ENCODE measurements at regions not wholly inside any gene's neighbourhood (a gene's known extent, or its start where the extent isn't known, plus 50 kb on each side); places are given as distances from the start of the nearest gene placed in this dataset.

DNA sequence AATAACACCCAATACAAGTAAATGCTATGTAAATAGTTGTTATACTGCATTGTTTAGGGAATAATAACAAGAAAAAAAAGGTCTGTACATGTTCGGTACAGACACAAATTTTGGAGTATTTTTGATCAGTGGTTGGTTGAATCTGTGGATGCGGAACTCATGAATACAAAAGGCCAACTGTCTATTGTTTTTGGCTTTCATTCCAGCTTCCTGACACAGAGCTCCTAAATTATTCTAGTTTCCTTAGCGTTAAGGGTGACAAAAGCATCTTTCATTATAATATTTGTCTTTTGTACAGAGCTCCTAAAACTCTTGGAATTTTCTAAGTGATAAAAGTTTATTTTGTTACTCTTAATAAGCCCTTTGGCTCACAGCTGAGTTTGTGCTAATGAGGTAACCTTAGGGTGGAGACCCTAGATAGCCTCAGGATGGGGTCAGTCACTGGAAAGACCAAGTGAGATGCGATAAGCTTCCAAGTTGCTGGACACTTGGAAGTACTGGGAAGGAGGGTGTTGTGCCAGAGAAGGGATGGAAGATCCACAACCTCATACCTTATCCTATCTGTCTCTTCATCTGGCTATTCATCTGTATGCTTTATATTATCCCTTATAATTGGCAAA lies 57.4 kb upstream of the PRRC2C start:
- DNase-seq, result no peak
- 65 to 75% methylated on average over 4 of the region's 4 CpGs for WGBS, 2 donors
- H3K36me3 ChIP-seq, result no peaks in the 10 kb centered on the region
- no peaks in the 10 kb centered on the region for H3K27me3 ChIP-seq
- no peaks in the 10 kb centered on the region for H3K4me1 ChIP-seq
- no peak overlapping the region for H3K4me3 ChIP-seq
- peaks cover 0 to 9% (median 0%) of the 10 kb centered on the region in 4 donors for H3K9me3 ChIP-seq
- no peak for TF ChIP-seq EP300 (IDR thresholded peaks at IDR 0.05)
- no peak for TF ChIP-seq POLR2A (IDR thresholded peaks at IDR 0.05)
- TF ChIP-seq, protein P1, sequence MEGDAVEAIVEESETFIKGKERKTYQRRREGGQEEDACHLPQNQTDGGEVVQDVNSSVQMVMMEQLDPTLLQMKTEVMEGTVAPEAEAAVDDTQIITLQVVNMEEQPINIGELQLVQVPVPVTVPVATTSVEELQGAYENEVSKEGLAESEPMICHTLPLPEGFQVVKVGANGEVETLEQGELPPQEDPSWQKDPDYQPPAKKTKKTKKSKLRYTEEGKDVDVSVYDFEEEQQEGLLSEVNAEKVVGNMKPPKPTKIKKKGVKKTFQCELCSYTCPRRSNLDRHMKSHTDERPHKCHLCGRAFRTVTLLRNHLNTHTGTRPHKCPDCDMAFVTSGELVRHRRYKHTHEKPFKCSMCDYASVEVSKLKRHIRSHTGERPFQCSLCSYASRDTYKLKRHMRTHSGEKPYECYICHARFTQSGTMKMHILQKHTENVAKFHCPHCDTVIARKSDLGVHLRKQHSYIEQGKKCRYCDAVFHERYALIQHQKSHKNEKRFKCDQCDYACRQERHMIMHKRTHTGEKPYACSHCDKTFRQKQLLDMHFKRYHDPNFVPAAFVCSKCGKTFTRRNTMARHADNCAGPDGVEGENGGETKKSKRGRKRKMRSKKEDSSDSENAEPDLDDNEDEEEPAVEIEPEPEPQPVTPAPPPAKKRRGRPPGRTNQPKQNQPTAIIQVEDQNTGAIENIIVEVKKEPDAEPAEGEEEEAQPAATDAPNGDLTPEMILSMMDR (IDR thresholded peaks at IDR 0.05), result no peak
- TF ChIP-seq POLR2AphosphoS5 (IDR thresholded peaks at IDR 0.05), result no peak
- no peak overlapping the region for H3K27ac ChIP-seq
- ATAC-seq (ENCODE audit: low FRiP score in 2 of 2), result peak in 1 of 2 donors; percentile 42

DNA sequence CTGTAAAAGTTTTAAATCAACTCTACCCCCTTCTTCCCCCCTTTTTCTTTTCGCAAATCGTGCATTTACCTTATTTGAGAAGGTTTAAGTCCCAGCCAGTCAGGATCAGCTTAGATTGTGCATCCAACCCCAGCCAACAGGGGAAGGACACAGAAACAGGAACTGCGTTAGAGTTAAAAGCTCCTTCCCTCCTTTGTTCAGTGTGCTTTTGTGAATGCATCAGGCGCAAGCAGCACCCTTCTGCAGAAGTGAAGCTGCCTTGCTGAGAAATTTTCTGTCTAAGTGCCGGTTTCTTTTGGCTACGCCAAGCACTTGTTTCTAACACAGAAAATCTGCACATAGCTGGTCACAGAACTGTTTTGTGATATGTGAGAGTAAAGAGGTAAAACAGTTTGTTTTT lies 56.2 kb upstream of the PRRC2C start:
- ATAC-seq (ENCODE audit: low FRiP score in 2 of 2), result no peak

GRCh38 chr1:171431994-171432393 lies 53.3 kb upstream of the PRRC2C start:
- no peak for TF ChIP-seq POLR2AphosphoS5 (IDR thresholded peaks at IDR 0.05)
- no peak for TF ChIP-seq POLR2A (IDR thresholded peaks at IDR 0.05)
- Histone ChIP-seq H3K27me3 (no peaks in the 10 kb centered on the region), H3K9me3 (peaks cover 0 to 9% (median 0%) of the 10 kb centered on the region in 4 donors), H3K27ac (no peak overlapping the region), H3K4me3 (no peak overlapping the region), H3K4me1 (peaks cover 5 to 10% (median 8%) of the 10 kb centered on the region in 4 donors), H3K36me3 (no peaks in the 10 kb centered on the region)
- WGBS, 2 donors, result 93% methylated on average over 1 of the region's 2 CpGs
- ATAC-seq (ENCODE audit: low FRiP score in 2 of 2) (no peak), DNase-seq (no peak)

More for the DNA sequence above, 56.2 kb upstream of the PRRC2C start:
- WGBS, 2 donors, result 92 to 98% methylated on average over 6 of the region's 6 CpGs
- TF ChIP-seq POLR2A (IDR thresholded peaks at IDR 0.05), result no peak
- no peak for TF ChIP-seq EP300 (IDR thresholded peaks at IDR 0.05)
- no peak for TF ChIP-seq POLR2AphosphoS5 (IDR thresholded peaks at IDR 0.05)
- TF ChIP-seq, protein P1 (IDR thresholded peaks at IDR 0.05), result no peak
- Histone ChIP-seq H3K4me1 (no peaks in the 10 kb centered on the region), H3K27ac (no peak overlapping the region), H3K36me3 (no peaks in the 10 kb centered on the region), H3K9me3 (peaks cover 0 to 9% (median 0%) of the 10 kb centered on the region in 4 donors), H3K27me3 (no peaks in the 10 kb centered on the region), H3K4me3 (no peak overlapping the region)
- DNase-seq, result no peak

DNA sequence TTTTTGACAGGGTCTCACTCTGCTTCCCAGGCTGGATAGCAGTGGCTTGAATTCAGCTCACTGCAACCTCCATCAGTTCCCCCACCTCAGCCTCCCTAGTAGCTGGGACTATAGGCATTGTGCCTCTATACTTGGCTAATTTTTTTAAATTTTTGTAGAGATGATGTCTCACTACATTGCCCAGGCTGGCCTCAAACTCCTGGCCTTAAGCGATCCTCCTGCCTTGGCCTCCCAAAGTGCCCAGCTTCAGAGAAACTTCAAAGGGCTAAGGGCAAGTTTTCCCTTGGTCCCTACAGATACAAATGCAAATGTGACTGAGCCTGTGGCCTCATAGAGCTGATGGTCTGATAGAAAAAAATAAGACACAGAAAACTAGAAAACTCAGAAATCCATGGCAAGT lies 52.9 kb upstream of the PRRC2C start:
- H3K4me1 ChIP-seq, result peaks cover 5 to 10% (median 8%) of the 10 kb centered on the region in 4 donors
- WGBS, 2 donors, result 100% methylated on average over 1 of the region's 1 CpG
- TF ChIP-seq EP300 (IDR thresholded peaks at IDR 0.05), result no peak
- TF ChIP-seq, protein P1 (IDR thresholded peaks at IDR 0.05), result no peak
- TF ChIP-seq POLR2AphosphoS5 (IDR thresholded peaks at IDR 0.05), result no peak
- TF ChIP-seq POLR2A (IDR thresholded peaks at IDR 0.05), result no peak
- DNase-seq, result no peak
- H3K9me3 ChIP-seq, result peaks cover 0 to 9% (median 0%) of the 10 kb centered on the region in 4 donors
- no peak for ATAC-seq (ENCODE audit: low FRiP score in 2 of 2)
- H3K27ac ChIP-seq, result no peak overlapping the region
- no peaks in the 10 kb centered on the region for H3K36me3 ChIP-seq
- H3K4me3 ChIP-seq, result no peak overlapping the region
- H3K27me3 ChIP-seq, result no peaks in the 10 kb centered on the region

- Histone ChIP-seq H3K27ac (no peak overlapping the region), H3K4me3 (no peak overlapping the region), H3K36me3 (no peaks in the 10 kb centered on the region), H3K9me3 (peaks cover 0 to 9% (median 0%) of the 10 kb centered on the region in 4 donors), H3K27me3 (no peaks in the 10 kb centered on the region), H3K4me1 (peaks cover 5 to 10% (median 8%) of the 10 kb centered on the region in 4 donors)
- 84 to 95% methylated on average over 2 of the region's 2 CpGs for WGBS, 2 donors
- no peak for DNase-seq
- TF ChIP-seq POLR2AphosphoS5 (IDR thresholded peaks at IDR 0.05) (no peak), POLR2A (IDR thresholded peaks at IDR 0.05) (no peak), EP300 (IDR thresholded peaks at IDR 0.05) (no peak)
- TF ChIP-seq, protein P1 (IDR thresholded peaks at IDR 0.05), result no peak
- ATAC-seq (ENCODE audit: low FRiP score in 2 of 2), result peak in 1 of 2 donors; percentile 75
Measured at GRCh38 chr1:171433451-171433850, 51.9 kb upstream of the PRRC2C start.
